K562 (cell line): ENCODE measurements at regions not wholly inside any gene's neighbourhood (a gene's known extent, or its start where the extent isn't known, plus 50 kb on each side); places are given as distances from the start of the nearest gene placed in this dataset.

Experiments used
- COPS2 ChIP-seq: fragments of 450-650 bp; conservative IDR thresholded peaks from 2 replicates; pipeline ENCODE4 v1.6.1; 2016; ENCODE audit warnings: mild to moderate bottlenecking, moderate library complexity
- HDGF ChIP-seq: fragments of 450-650 bp; IDR thresholded peaks from 2 replicates; pipeline ENCODE4 v1.6.1; 2016
- ZNF217 ChIP-seq: sonication (generic); formaldehyde crosslinking; IDR thresholded peaks from 2 replicates; pipeline ENCODE4 v1.8.0; 2022; ENCODE audit warnings: mild to moderate bottlenecking, missing genetic modification reagents

DNA sequence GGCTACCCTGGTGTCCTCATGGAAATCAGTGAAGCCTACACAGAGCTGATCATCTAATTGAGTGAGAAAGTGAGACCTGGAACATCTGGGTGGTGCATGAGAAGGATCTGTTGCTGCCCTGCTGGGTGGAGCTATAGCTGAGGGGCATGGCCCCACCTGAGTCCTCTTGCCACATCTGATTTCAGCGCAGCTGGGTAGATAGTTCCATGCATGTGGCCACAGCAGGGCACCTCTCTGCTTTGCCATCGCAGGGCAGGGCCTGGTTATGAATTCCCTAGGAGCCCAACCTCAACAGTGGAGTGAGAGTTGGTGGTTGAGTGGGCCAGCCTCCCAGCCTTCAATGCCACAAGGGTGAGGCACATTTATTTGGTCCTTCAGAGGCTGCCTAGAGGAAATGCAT is 407.8 kb downstream of the BCL11B start:
- TF ChIP-seq COPS2 (no peak), HDGF (no peak), ZNF217 (CRISPR knock-in tag) (no peak)
